ENCODE measurements at regions not wholly inside any gene's neighbourhood (a gene's known extent, or its start where the extent isn't known, plus 50 kb on each side); places are given as distances from the start of the nearest gene placed in this dataset.

DNA sequence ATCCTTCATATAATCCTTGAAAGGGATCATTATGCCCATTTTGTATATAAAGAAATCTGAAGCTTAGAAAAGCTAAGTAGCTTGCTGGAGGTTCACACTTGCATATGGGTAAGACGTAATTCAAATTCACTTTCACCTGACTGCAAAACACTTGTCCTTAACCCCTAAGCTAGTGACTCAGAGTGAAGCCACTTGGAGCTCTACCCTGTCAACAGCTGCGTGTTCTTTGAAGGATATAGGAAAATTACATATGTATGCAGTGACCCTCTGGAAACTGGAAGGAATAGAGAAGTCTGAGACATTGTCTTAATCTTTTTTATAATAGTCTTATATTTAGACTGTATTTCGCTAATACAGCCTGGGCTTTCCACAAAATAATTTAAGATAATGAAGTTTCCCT lies 80.0 kb upstream of the STK32A start:
- H3K27me3 Mint-ChIP-seq (ENCODE audit: unreplicated experiment): peaks cover 19% of the 10 kb centered on the region
- no peaks in the 10 kb centered on the region for H3K4me1 Mint-ChIP-seq (ENCODE audit: unreplicated experiment)
- no peaks in the 10 kb centered on the region for H3K9me3 Mint-ChIP-seq (ENCODE audit: unreplicated experiment)
- H3K36me3 Mint-ChIP-seq (ENCODE audit: unreplicated experiment): no peaks in the 10 kb centered on the region
- H3K27ac Mint-ChIP-seq (ENCODE audit: unreplicated experiment): no peak overlapping the region
- TF ChIP-seq CTCF (IDR thresholded peaks at IDR 0.05): no peak
- no peak overlapping the region for H3K4me3 Mint-ChIP-seq (ENCODE audit: unreplicated experiment)
- DNase-seq (ENCODE audit: extremely low spot score, unreplicated experiment): no peak

- H3K36me3 Mint-ChIP-seq (ENCODE audit: unreplicated experiment): no peaks in the 10 kb centered on the region
- no peak overlapping the region for H3K27ac Mint-ChIP-seq (ENCODE audit: unreplicated experiment)
- no peaks in the 10 kb centered on the region for H3K9me3 Mint-ChIP-seq (ENCODE audit: unreplicated experiment)
- H3K4me1 Mint-ChIP-seq (ENCODE audit: unreplicated experiment): no peaks in the 10 kb centered on the region
- no peak for TF ChIP-seq CTCF (IDR thresholded peaks at IDR 0.05)
- no peak for DNase-seq (ENCODE audit: extremely low spot score, unreplicated experiment)
- H3K27me3 Mint-ChIP-seq (ENCODE audit: unreplicated experiment): peaks cover 17% of the 10 kb centered on the region
- no peak overlapping the region for H3K4me3 Mint-ChIP-seq (ENCODE audit: unreplicated experiment)
These were observed 78.8 kb upstream of the STK32A start for GRCh38 chr5:147156012-147156411.

- Mint-ChIP-seq H3K9me3 (ENCODE audit: unreplicated experiment) (no peaks in the 10 kb centered on the region), H3K27ac (ENCODE audit: unreplicated experiment) (no peak overlapping the region), H3K27me3 (ENCODE audit: unreplicated experiment) (peaks cover 19% of the 10 kb centered on the region), H3K36me3 (ENCODE audit: unreplicated experiment) (no peaks in the 10 kb centered on the region), H3K4me1 (ENCODE audit: unreplicated experiment) (no peaks in the 10 kb centered on the region), H3K4me3 (ENCODE audit: unreplicated experiment) (no peak overlapping the region)
- no peak for TF ChIP-seq CTCF (IDR thresholded peaks at IDR 0.05)
- no peak for DNase-seq (ENCODE audit: extremely low spot score, unreplicated experiment)
These were observed 73.7 kb upstream of the STK32A start for GRCh38 chr5:147160902-147161700.

DNA sequence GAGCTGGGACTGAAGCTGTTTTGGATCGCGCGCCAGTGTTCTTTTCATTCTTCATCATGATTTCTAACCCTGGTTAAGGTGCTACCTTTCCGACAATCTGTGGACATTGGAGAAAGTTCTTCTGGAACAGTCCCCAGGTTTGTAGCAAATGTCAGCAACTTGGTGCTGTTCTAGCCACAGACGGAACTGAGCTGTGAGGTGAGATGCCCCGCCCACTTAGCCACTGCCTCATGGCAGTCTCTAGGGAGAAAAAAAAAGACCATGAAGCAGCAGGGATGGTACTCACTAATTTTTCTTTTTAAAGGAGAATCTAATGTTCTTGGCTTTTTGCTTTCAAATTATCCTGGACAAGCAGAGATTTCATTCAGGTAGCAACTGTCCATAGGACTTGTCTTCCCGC lies 72.1 kb upstream of the STK32A start:
- Mint-ChIP-seq H3K9me3 (ENCODE audit: unreplicated experiment) (no peaks in the 10 kb centered on the region), H3K27me3 (ENCODE audit: unreplicated experiment) (peaks cover 19% of the 10 kb centered on the region), H3K4me1 (ENCODE audit: unreplicated experiment) (no peaks in the 10 kb centered on the region), H3K27ac (ENCODE audit: unreplicated experiment) (no peak overlapping the region), H3K36me3 (ENCODE audit: unreplicated experiment) (no peaks in the 10 kb centered on the region), H3K4me3 (ENCODE audit: unreplicated experiment) (no peak overlapping the region)
- no peak for DNase-seq (ENCODE audit: extremely low spot score, unreplicated experiment)
- no peak for TF ChIP-seq CTCF (IDR thresholded peaks at IDR 0.05)

GRCh38 chr5:147167529-147167928 lies 67.3 kb upstream of the STK32A start:
- no peaks in the 10 kb centered on the region for H3K9me3 Mint-ChIP-seq (ENCODE audit: unreplicated experiment)
- H3K36me3 Mint-ChIP-seq (ENCODE audit: unreplicated experiment): no peaks in the 10 kb centered on the region
- H3K27ac Mint-ChIP-seq (ENCODE audit: unreplicated experiment): no peak overlapping the region
- no peak overlapping the region for H3K4me3 Mint-ChIP-seq (ENCODE audit: unreplicated experiment)
- DNase-seq (ENCODE audit: extremely low spot score, unreplicated experiment): no peak
- peaks cover 3% of the 10 kb centered on the region for H3K27me3 Mint-ChIP-seq (ENCODE audit: unreplicated experiment)
- H3K4me1 Mint-ChIP-seq (ENCODE audit: unreplicated experiment): peaks cover 6% of the 10 kb centered on the region
- no peak for TF ChIP-seq CTCF (IDR thresholded peaks at IDR 0.05)

Data from osteocyte (in vitro differentiated cells).